HG03342 (cell line): ENCODE measurements at regions not wholly inside any gene's neighbourhood (a gene's known extent, or its start where the extent isn't known, plus 50 kb on each side); places are given as distances from the start of the nearest gene placed in this dataset.
A peak's percentile ranks its signal among the peaks of the same experiment; 100 is the strongest.

ENCODE experiments used
- ATAC-seq: cut with Tn5 transposase; IDR thresholded peaks from one replicate; pipeline ENCODE4 v1.9.1; 2021; ENCODE audit warnings: mild to moderate bottlenecking, moderate library complexity; ENCODE audit not compliant: unreplicated experiment

DNA sequence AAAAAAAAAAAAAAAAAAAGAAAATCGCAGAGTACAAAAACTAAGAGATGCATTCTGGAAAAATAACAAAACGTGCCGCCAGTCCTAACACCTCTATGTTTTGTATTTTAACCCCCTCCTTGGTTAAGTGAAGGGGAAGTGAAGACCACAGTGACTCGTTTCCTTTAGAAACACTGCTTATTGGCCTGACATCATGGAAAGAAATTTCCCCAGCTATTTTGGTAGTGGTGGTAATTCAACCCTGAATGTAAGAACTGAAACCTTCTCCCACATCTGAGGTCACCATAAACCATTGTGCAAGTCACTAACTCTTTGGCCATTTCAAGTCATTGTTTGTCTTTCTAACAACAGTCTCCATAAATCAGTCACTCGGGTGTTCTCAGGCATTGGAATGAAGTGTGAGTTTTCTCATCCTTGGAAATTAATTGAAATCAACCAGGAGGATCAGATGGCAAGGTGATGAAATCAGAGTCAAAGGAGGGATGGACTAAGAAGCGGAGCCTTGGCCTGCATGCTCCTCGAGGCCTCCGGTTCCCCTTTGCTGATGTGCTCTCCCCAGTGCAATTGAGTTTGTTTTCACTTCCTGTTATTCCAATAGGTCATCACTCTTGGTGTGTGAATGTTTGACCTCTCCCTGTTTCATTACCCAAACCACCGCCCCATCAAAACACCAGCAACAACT is 443.9 kb downstream of the FGF9 start:
- ATAC-seq: peak; percentile 89

GRCh38 chr13:22118158-22118557 is 447.3 kb downstream of the FGF9 start:
- no peak for ATAC-seq

DNA sequence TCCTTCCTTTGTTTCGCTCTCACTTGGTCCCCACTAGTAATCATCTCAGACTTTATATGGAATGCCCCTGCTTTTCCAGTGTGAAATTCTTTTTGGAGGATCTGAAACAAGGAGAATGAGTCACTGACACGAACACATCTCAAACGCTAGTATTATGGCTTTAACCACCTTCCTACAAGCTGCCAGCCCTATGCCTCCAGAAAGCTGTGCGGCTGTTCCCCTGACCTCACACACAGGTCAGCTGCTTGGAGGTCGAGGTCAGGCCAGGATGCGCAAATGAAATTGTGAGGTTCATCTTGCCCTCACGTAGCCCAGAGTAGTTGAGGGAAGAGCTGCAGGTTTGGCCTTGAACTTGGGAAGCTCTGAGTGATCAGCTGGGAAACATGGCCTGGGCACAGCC is 449.8 kb downstream of the FGF9 start:
- ATAC-seq: no peak

DNA sequence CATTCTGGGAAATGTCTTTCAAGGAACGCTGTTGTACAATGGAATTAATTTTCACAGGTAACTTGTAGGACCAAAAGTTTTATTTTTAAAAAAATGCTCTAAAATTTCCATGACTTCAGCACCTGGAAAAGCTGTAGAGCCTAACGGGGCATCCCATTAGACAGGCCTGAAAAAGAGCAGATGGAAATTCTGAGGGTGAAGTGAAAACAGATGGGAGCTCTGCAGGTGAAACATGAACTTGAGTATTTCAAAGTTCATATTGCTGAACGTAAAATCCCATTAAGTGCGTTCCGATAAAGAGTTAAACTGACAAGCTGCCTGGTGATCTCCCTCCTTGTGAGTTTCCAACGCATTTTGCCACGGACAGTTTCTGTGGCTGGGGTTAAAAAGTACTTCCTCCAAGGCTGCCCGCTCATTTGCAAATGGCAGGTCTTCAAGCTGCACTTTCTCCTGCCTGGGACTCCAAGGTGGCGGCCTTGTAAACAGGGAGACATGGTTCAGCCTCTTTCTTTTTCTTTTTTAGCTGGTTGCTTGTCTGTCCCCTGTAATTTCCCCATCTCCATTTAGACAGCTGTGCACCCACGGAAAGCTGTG is 450.4 kb downstream of the FGF9 start:
- no peak for ATAC-seq

DNA sequence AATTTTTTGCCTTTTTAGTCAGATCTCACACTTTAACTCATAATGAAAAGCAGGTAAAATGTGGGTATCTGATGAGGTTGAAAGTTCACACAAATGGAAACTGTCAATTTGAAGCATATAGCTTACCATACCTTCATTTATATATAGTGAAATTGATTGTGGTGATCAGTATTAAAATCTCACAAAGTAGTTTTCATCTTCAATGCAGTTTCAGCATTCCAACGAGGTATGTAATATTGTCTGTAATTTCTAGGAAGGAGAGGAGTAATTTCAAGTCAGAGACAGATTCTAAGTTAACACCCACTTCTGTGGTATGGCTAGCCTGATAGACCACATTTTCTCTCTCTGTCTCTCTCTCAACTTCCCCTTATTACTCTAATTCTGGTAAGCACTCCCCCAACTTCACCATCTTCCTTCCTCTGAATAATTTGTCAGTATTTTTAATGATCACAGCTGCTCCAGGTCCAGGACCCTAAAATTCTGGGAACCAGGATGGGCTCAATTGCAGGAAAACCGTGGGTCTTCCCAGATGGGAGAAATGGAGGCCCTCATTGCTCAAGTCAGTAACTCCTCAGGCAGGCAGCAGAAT is 455.7 kb downstream of the FGF9 start:
- ATAC-seq: peak; percentile 96

DNA sequence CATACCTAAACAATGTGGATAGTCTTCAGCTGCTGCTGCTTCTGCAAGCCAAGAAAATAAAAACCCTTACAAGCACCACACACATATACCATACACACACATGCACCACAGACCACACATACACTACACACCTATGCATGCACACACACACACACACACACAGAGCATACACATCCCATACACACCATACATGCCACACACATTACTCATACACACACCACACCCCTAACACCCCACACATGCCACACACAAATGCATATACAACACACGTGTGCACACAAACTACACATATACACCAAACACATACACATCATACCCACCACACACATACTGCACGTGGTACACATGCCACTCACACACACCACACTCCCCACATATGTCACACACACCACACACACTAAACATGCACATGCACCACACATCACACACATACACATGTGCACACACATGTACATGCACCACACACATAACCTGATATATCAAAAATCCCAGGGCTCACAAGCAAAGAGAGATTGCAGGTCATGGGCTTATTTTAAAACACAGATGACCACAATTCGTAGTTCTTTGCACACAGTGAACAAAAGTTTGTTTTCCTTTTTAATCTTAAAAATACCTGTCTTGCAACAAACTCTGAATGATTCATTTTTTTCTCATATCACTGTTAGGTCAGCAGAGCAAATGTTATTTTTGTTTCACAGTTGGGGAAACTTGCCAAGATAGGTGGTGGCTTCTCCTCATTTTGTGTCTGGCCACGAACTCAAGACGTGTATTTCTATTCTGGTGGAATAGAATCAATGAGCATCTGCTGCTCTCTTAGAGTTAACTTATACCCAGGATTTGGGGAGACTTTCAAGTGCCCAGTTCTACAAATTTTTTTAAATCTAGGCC is 456.6 kb downstream of the FGF9 start:
- ATAC-seq: no peak

DNA sequence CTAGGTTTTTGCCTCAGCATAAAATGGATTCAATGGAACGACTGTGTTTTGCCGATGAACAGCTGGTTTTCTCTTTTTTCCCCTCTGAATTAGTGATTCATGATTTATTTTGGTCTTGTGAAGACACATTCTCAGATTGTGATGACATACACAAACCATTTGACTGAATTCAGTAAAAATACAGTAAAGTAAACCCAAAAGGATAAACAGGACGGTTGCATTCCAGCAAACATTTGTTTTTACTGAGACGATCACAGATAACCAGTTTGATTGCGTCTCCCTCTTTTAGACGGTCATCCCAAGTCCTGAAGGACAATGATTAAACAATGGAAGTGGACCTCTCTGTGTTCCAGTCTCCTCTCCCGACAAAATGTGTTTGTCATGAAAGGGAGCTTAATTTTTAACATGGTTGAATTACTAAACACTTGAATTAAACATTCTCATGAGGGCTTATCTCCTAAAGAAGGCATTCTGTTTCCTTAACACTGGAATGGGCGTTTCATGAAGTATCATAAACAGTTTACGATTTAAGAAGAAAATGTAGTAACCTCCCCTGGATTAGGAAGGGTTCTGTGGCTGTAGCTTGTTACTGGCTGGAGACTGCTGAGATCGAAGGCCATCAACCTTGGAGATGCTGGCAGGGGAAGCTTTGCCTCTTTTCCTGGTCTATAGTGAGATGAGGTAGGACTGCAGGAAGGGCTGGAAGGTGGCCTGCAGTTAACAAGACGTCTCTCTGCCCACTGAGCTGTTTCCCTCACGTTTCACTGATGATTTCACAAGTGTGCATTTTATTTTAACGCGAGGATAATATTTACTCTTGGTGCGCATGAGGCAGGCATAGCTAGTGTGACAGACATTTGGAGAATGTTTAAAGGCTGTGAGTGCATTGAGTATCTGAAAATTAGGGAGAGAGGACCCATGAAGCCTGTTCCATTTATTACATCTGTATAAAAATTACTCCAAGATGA is 457.9 kb downstream of the FGF9 start:
- no peak for ATAC-seq

GRCh38 chr13:22130254-22130653 is 459.4 kb downstream of the FGF9 start:
- ATAC-seq: no peak

DNA sequence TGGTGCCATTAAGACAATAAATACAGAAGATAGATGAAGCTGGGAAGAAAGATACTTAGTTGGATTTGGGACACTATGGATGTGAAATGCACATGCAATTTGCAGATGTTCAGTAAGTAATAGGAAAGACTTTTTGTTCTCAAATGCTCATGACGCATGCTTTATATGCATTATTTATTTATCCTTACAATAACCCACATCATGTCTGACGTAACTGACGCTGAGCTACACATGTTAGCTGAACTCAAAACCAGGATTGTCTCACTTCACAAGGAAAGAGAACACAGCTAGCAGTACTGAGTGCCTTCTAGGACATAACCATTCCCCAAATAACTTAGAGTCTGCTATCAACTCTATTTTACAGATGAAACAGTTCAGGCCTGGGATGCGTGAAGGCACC is 463.4 kb downstream of the FGF9 start:
- ATAC-seq: no peak

DNA sequence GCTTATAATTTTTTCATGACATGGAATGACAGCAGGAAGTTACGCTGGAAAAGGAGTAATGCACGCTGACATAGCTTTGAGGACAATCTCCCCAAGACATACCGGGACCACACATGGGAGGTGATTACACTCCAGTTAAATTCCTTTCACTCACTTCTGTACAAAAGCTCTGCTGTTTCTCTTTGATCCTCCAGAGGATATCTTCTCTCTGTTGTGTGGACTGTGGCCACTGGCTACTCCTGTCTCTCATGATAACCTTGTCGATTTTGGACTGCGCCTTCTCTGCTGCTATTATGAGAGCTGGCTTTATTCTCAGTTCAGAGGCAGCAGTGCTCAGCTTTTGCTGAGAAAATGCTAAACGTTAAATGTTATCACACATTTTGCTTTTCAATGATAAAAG is 464.6 kb downstream of the FGF9 start:
- ATAC-seq: no peak

- ATAC-seq: no peak
These were observed 466.6 kb downstream of the FGF9 start for GRCh38 chr13:22137361-22138050.

DNA sequence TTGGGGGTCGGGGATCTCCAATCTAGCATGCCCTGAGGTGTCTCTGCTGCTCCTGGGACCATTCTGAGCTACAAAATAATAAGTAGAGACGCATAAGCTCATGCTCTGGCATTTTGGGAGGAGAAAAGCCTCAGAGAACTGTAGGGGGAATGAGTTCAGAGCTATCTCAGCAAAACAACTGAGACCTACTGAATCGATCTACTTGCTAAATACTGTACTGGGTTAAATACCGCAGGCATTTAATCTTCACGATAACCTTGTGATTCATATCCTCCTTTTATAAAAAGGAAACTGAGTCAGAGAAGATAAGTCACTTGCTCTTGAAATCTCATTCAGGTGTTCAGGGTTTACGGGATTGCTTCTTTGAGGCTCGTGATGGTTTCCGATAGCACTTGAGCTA is 468.1 kb downstream of the FGF9 start:
- ATAC-seq: no peak

DNA sequence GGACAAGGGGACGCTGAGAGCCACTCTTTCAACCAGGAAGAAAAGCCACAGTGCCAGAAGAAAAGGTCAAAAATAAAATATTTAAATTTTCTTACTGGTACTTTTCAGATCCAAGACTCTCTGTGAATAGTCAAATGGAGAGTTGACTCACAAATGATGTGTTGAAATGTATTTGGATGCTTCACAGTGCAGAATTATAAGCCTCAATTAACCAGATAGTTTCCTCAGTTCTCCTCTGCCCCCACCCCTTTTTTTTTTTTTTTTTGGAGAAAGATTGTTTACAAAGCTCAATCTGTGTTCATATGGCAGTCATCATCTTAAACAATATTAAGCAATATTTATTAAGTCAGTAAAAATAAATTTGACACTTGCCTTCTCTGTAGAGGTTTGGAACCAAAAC is 470.8 kb downstream of the FGF9 start:
- no peak for ATAC-seq

GRCh38 chr13:22143671-22144070 is 472.8 kb downstream of the FGF9 start:
- no peak for ATAC-seq

DNA sequence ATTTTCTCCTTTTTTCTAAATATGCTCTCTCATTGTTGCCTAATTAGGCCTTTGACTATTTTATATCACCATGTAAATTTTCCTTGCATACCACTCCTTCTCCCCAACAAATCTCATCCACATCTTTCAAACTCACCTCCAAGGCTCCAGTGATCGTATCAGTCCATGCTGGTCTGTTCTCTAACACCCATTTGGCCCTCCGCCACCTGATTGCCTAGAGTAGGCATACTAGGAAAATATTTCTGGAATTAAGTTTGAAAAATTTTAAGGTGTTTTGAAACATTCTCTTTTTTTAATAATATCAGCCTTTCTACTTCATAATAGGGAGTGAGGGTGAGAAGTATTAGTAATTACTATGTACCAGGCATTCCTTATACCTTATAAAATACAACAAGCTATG is 473.9 kb downstream of the FGF9 start:
- no peak for ATAC-seq

DNA sequence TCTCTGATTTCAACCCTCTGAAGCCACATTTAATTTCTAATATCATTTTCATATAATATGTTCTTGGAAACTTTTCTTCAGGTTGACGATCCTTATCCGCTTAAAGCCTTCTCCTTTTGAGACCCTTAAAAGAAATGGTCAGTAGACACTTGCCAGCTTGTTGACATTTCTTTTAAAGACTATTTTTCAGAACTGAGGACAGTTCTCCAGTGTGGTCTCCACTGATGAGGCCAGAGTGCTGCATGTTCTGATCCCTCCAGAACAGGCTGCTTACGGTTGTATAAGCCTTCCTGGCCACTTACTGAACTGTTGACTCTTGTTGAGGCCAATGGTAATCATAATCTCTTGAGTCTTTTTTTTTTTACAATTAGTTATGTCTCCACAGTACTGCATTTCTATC is 477.3 kb downstream of the FGF9 start:
- no peak for ATAC-seq

GRCh38 chr13:22152751-22153150 is 481.9 kb downstream of the FGF9 start:
- ATAC-seq: no peak

DNA sequence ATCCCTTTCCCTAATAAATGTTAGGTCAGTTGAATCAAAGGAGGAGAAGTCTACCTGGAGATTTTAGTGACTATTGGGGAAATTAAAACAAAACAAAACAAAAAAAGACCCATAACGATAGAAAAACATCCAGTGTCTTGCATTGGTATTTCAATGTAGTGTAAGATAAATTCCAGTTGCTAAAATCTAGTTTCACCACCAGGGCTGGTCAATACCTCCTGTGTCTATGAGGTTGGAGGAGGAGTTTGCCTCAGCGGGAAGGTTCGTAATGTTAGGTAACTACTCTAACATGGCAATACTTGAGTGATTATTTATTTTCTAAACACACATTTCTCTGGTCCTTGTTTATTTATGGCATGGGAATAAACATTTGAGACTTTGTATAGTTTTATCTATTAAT is 483.2 kb downstream of the FGF9 start:
- no peak for ATAC-seq

GRCh38 chr13:22161871-22162270 is 491.0 kb downstream of the FGF9 start:
- ATAC-seq: peak; percentile 93

DNA sequence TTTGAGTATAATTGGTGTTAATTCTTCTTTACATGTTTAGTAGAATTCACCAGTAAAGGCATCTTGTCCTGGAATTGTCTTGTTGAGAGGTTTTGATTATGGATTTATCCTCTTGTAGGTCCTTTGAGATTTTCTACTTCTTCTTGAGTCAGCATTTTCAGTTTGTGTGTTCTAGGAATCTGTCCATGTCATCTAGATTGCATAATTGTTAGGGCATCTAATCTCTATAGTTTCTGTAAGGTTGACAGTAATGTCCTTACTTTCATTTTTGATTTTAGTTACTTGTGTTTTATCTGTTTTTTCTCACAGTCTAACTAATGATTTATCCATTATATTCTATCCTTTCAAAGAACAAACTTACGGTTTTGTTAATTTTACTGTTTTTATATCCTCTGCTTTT is 492.0 kb downstream of the FGF9 start:
- ATAC-seq: peak; percentile 42
